ENCODE measurements at regions not wholly inside any gene's neighbourhood (a gene's known extent, or its start where the extent isn't known, plus 50 kb on each side); places are given as distances from the start of the nearest gene placed in this dataset.
"Not testable (repeated sequence)": the region's sequence is repeated elsewhere in the genome, so short reads cannot be mapped to it uniquely, and the experiment has no call there.

- no peak overlapping the region for H3K4me3 Mint-ChIP-seq
- DNase-seq (no peak), ATAC-seq (ENCODE audit: low read depth) (no peak)
- no peak for TF ChIP-seq CTCF (IDR thresholded peaks at IDR 0.05)
- intact Hi-C loops (cut with micrococcal nuclease): no loop called here
- H3K4me1 Mint-ChIP-seq: no peaks in the 10 kb centered on the region
- no peaks in the 10 kb centered on the region for H3K36me3 Mint-ChIP-seq (ENCODE audit: low read depth)
- H3K27ac Mint-ChIP-seq: no peak overlapping the region
- CTCF ChIA-PET: no interaction called here
- peaks cover 9% of the 10 kb centered on the region for H3K27me3 Mint-ChIP-seq
- POLR2A ChIA-PET: no interaction called here
- no peaks in the 10 kb centered on the region for H3K9me3 Mint-ChIP-seq
Measured at GRCh38 chr12:42030588-42030987, 114.1 kb downstream of the GXYLT1 start.

- intact Hi-C loops (cut with micrococcal nuclease): loop anchor here (10.0 kb wide), 1 partner anchor 513 kb away; no protein-coding TSS in a partner anchor
- Mint-ChIP-seq H3K27ac (no peak overlapping the region), H3K36me3 (ENCODE audit: low read depth) (no peaks in the 10 kb centered on the region), H3K4me3 (no peak overlapping the region), H3K9me3 (no peaks in the 10 kb centered on the region), H3K27me3 (peaks cover 10% of the 10 kb centered on the region), H3K4me1 (peaks cover 6% of the 10 kb centered on the region)
- ChIA-PET POLR2A (no interaction called here), CTCF (no interaction called here)
- TF ChIP-seq CTCF (IDR thresholded peaks at IDR 0.05): no peak
- DNase-seq (no peak), ATAC-seq (ENCODE audit: low read depth) (no peak)
Measured at GRCh38 chr12:42027546-42027945, 117.1 kb downstream of the GXYLT1 start.

- intact Hi-C loops (cut with micrococcal nuclease): loop anchor here (1.0 to 10.0 kb wide), 5 partner anchors 308 to 1078 kb away; no protein-coding TSS in a partner anchor
- peaks cover 6% of the 10 kb centered on the region for H3K4me1 Mint-ChIP-seq
- no peak for ATAC-seq (ENCODE audit: low read depth)
- TF ChIP-seq CTCF (IDR thresholded peaks at IDR 0.05): no peak
- ChIA-PET CTCF (interaction anchor here (0.9 to 3.2 kb wide), 12 partner anchors 9 to 1078 kb away, joined by 3 to 28 read pairs (median 4); no protein-coding TSS in a partner anchor), POLR2A (no interaction called here)
- no peaks in the 10 kb centered on the region for H3K36me3 Mint-ChIP-seq (ENCODE audit: low read depth)
- DNase-seq: no peak
- H3K27ac Mint-ChIP-seq: no peak overlapping the region
- peaks cover 10% of the 10 kb centered on the region for H3K27me3 Mint-ChIP-seq
- peak overlapping the region; percentile 76 for H3K4me3 Mint-ChIP-seq
- H3K9me3 Mint-ChIP-seq: no peaks in the 10 kb centered on the region
Measured at GRCh38 chr12:42024495-42024830, 120.2 kb downstream of the GXYLT1 start.

- H3K9me3 Mint-ChIP-seq: no peaks in the 10 kb centered on the region
- peaks cover 10% of the 10 kb centered on the region for H3K27me3 Mint-ChIP-seq
- CTCF ChIA-PET: interaction anchor here (0.6 to 3.2 kb wide), 16 partner anchors 9 to 1077 kb away, joined by 3 to 28 read pairs (median 4); no protein-coding TSS in a partner anchor
- peak; percentile 100 for TF ChIP-seq CTCF (IDR thresholded peaks at IDR 0.05)
- H3K4me3 Mint-ChIP-seq: peak overlapping the region; percentile 76
- peaks cover 6% of the 10 kb centered on the region for H3K4me1 Mint-ChIP-seq
- H3K36me3 Mint-ChIP-seq (ENCODE audit: low read depth): no peaks in the 10 kb centered on the region
- peak; percentile 58 for DNase-seq
- intact Hi-C loops (cut with micrococcal nuclease): loop anchor here (1.0 to 10.0 kb wide), 5 partner anchors 308 to 1078 kb away; no protein-coding TSS in a partner anchor
- POLR2A ChIA-PET: no interaction called here
- no peak overlapping the region for H3K27ac Mint-ChIP-seq
- ATAC-seq (ENCODE audit: low read depth): peak; percentile 82
Measured at GRCh38 chr12:42023733-42024494, 120.8 kb downstream of the GXYLT1 start.

- H3K27me3 Mint-ChIP-seq; POLR2A ChIA-PET; DNase-seq; H3K36me3 Mint-ChIP-seq (ENCODE audit: low read depth); H3K9me3 Mint-ChIP-seq; H3K4me3 Mint-ChIP-seq; H3K27ac Mint-ChIP-seq; H3K4me1 Mint-ChIP-seq; ATAC-seq (ENCODE audit: low read depth); CTCF ChIA-PET: not testable (repeated sequence)
- intact Hi-C loops (cut with micrococcal nuclease): loop anchor here (5.0 to 10.0 kb wide), 2 partner anchors 507 to 760 kb away; no protein-coding TSS in a partner anchor
Measured at GRCh38 chr12:42021937-42022336, 122.7 kb downstream of the GXYLT1 start.

Measured in activated B cell treated with CpG ODN at 0.5 μM for 24 hours (primary cell).